ENCODE measurements at regions not wholly inside any gene's neighbourhood (a gene's known extent, or its start where the extent isn't known, plus 50 kb on each side); places are given as distances from the start of the nearest gene placed in this dataset.
"Not testable (repeated sequence)": the region's sequence is repeated elsewhere in the genome, so short reads cannot be mapped to it uniquely, and the experiment has no call there.

GRCh38 chr5:121106721-121107690, 642.9 kb downstream of the PRR16 start:
- H3K9me3 Mint-ChIP-seq; H3K27ac ChIP-seq (ENCODE audit: insufficient read depth, low read length, poor library complexity, severe bottlenecking); H3K4me3 ChIP-seq (ENCODE audit: low read depth, low read length); H3K36me3 Mint-ChIP-seq; ATAC-seq (ENCODE audit: low read depth in 2 of 2); H3K36me3 ChIP-seq (ENCODE audit: control insufficient read depth, insufficient read depth, low read length); DNase-seq; H3K4me1 Mint-ChIP-seq; H3K4me3 Mint-ChIP-seq; H3K27me3 ChIP-seq (ENCODE audit: control insufficient read depth, insufficient read depth, low read length); H3K4me1 ChIP-seq (ENCODE audit: control insufficient read depth, insufficient read depth, low read length, poor library complexity, severe bottlenecking); H3K27me3 Mint-ChIP-seq; H3K27ac Mint-ChIP-seq; H3K9me3 ChIP-seq (ENCODE audit: control insufficient read depth in 2 of 2, low read length in 2 of 2): not testable (repeated sequence)

- DNase-seq (no peak), ATAC-seq (ENCODE audit: low read depth in 2 of 2) (no peak)
- H3K4me1 Mint-ChIP-seq, result no peaks in the 10 kb centered on the region
- Histone ChIP-seq H3K27ac (ENCODE audit: insufficient read depth, low read length, poor library complexity, severe bottlenecking) (no peak overlapping the region), H3K36me3 (ENCODE audit: control insufficient read depth, insufficient read depth, low read length) (no peaks in the 10 kb centered on the region), H3K4me1 (ENCODE audit: control insufficient read depth, insufficient read depth, low read length, poor library complexity, severe bottlenecking) (no peaks in the 10 kb centered on the region), H3K27me3 (ENCODE audit: control insufficient read depth, insufficient read depth, low read length) (no peaks in the 10 kb centered on the region), H3K4me3 (ENCODE audit: low read depth, low read length) (no peak overlapping the region), H3K9me3 (ENCODE audit: control insufficient read depth in 2 of 2, low read length in 2 of 2) (peaks cover 0 to 4% of the 10 kb centered on the region in 2 experiments)
- H3K9me3 Mint-ChIP-seq, result peaks cover 0 to 6% (median under 1%) of the 10 kb centered on the region in 7 donors
- no peaks in the 10 kb centered on the region for H3K27me3 Mint-ChIP-seq
- H3K27ac Mint-ChIP-seq, result no peak overlapping the region
- no peak overlapping the region for H3K4me3 Mint-ChIP-seq
- H3K36me3 Mint-ChIP-seq, result no peaks in the 10 kb centered on the region
Measured at GRCh38 chr5:121108725-121109124, 644.6 kb downstream of the PRR16 start.

GRCh38 chr5:121109817-121110216, 645.7 kb downstream of the PRR16 start:
- Histone ChIP-seq H3K27ac (ENCODE audit: insufficient read depth, low read length, poor library complexity, severe bottlenecking) (no peak overlapping the region), H3K4me3 (ENCODE audit: low read depth, low read length) (no peak overlapping the region), H3K9me3 (ENCODE audit: control insufficient read depth in 2 of 2, low read length in 2 of 2) (peaks cover 0 to 4% of the 10 kb centered on the region in 2 experiments), H3K4me1 (ENCODE audit: control insufficient read depth, insufficient read depth, low read length, poor library complexity, severe bottlenecking) (no peaks in the 10 kb centered on the region), H3K36me3 (ENCODE audit: control insufficient read depth, insufficient read depth, low read length) (no peaks in the 10 kb centered on the region), H3K27me3 (ENCODE audit: control insufficient read depth, insufficient read depth, low read length) (no peaks in the 10 kb centered on the region)
- Mint-ChIP-seq H3K4me1 (no peaks in the 10 kb centered on the region), H3K4me3 (no peak overlapping the region), H3K27ac (no peak overlapping the region), H3K36me3 (no peaks in the 10 kb centered on the region), H3K9me3 (peaks cover 0 to 13% (median 1%) of the 10 kb centered on the region in 7 donors), H3K27me3 (no peaks in the 10 kb centered on the region)
- ATAC-seq (ENCODE audit: low read depth in 2 of 2) (no peak), DNase-seq (no peak)

GRCh38 chr5:121121786-121122185, 657.7 kb downstream of the PRR16 start:
- no peaks in the 10 kb centered on the region for H3K27me3 ChIP-seq (ENCODE audit: control insufficient read depth, insufficient read depth, low read length)
- H3K36me3 Mint-ChIP-seq, result no peaks in the 10 kb centered on the region

GRCh38 chr5:121138495-121138907, 674.4 kb downstream of the PRR16 start:
- Histone ChIP-seq H3K27me3 (ENCODE audit: control insufficient read depth, insufficient read depth, low read length) (no peaks in the 10 kb centered on the region), H3K9me3 (ENCODE audit: control insufficient read depth in 2 of 2, low read length in 2 of 2) (peaks cover 0 to 4% of the 10 kb centered on the region in 2 experiments), H3K27ac (ENCODE audit: insufficient read depth, low read length, poor library complexity, severe bottlenecking) (no peak overlapping the region), H3K36me3 (ENCODE audit: control insufficient read depth, insufficient read depth, low read length) (no peaks in the 10 kb centered on the region), H3K4me1 (ENCODE audit: control insufficient read depth, insufficient read depth, low read length, poor library complexity, severe bottlenecking) (no peaks in the 10 kb centered on the region), H3K4me3 (ENCODE audit: low read depth, low read length) (no peak overlapping the region)
- no peak for DNase-seq
- Mint-ChIP-seq H3K4me1 (no peaks in the 10 kb centered on the region), H3K36me3 (no peaks in the 10 kb centered on the region), H3K9me3 (peaks cover 0 to 13% (median 3%) of the 10 kb centered on the region in 7 donors), H3K4me3 (no peak overlapping the region), H3K27me3 (no peaks in the 10 kb centered on the region), H3K27ac (no peak overlapping the region)
- no peak for ATAC-seq (ENCODE audit: low read depth in 2 of 2)

More at GRCh38 chr5:121121786-121122185, 657.7 kb downstream of the PRR16 start:
- Mint-ChIP-seq H3K27me3 (no peaks in the 10 kb centered on the region), H3K27ac (no peak overlapping the region), H3K4me1 (no peaks in the 10 kb centered on the region), H3K9me3 (peaks cover 0 to 3% (median under 1%) of the 10 kb centered on the region in 7 donors), H3K4me3 (no peak overlapping the region)
- Histone ChIP-seq H3K27ac (ENCODE audit: insufficient read depth, low read length, poor library complexity, severe bottlenecking) (no peak overlapping the region), H3K9me3 (ENCODE audit: control insufficient read depth in 2 of 2, low read length in 2 of 2) (no peaks in the 10 kb centered on the region), H3K36me3 (ENCODE audit: control insufficient read depth, insufficient read depth, low read length) (no peaks in the 10 kb centered on the region), H3K4me3 (ENCODE audit: low read depth, low read length) (no peak overlapping the region), H3K4me1 (ENCODE audit: control insufficient read depth, insufficient read depth, low read length, poor library complexity, severe bottlenecking) (no peaks in the 10 kb centered on the region)
- ATAC-seq (ENCODE audit: low read depth in 2 of 2) (no peak), DNase-seq (no peak)

GRCh38 chr5:121138952-121139351, 674.9 kb downstream of the PRR16 start:
- Histone ChIP-seq H3K27me3 (ENCODE audit: control insufficient read depth, insufficient read depth, low read length) (no peaks in the 10 kb centered on the region), H3K9me3 (ENCODE audit: control insufficient read depth in 2 of 2, low read length in 2 of 2) (peaks cover 0 to 4% of the 10 kb centered on the region in 2 experiments), H3K4me3 (ENCODE audit: low read depth, low read length) (no peak overlapping the region), H3K27ac (ENCODE audit: insufficient read depth, low read length, poor library complexity, severe bottlenecking) (no peak overlapping the region), H3K36me3 (ENCODE audit: control insufficient read depth, insufficient read depth, low read length) (no peaks in the 10 kb centered on the region), H3K4me1 (ENCODE audit: control insufficient read depth, insufficient read depth, low read length, poor library complexity, severe bottlenecking) (no peaks in the 10 kb centered on the region)
- ATAC-seq (ENCODE audit: low read depth in 2 of 2) (no peak), DNase-seq (no peak)
- no peaks in the 10 kb centered on the region for H3K4me1 Mint-ChIP-seq
- H3K27ac Mint-ChIP-seq, result no peak overlapping the region
- no peaks in the 10 kb centered on the region for H3K27me3 Mint-ChIP-seq
- no peaks in the 10 kb centered on the region for H3K36me3 Mint-ChIP-seq
- peaks cover 0 to 17% (median 3%) of the 10 kb centered on the region in 7 donors for H3K9me3 Mint-ChIP-seq
- no peak overlapping the region for H3K4me3 Mint-ChIP-seq

- no peak for DNase-seq
- H3K27me3 Mint-ChIP-seq, result no peaks in the 10 kb centered on the region
- H3K27ac Mint-ChIP-seq, result no peak overlapping the region
- Histone ChIP-seq H3K27me3 (ENCODE audit: control insufficient read depth, insufficient read depth, low read length) (no peaks in the 10 kb centered on the region), H3K9me3 (ENCODE audit: control insufficient read depth in 2 of 2, low read length in 2 of 2) (peaks cover 2 to 4% of the 10 kb centered on the region in 2 experiments), H3K4me1 (ENCODE audit: control insufficient read depth, insufficient read depth, low read length, poor library complexity, severe bottlenecking) (no peaks in the 10 kb centered on the region), H3K36me3 (ENCODE audit: control insufficient read depth, insufficient read depth, low read length) (no peaks in the 10 kb centered on the region), H3K27ac (ENCODE audit: insufficient read depth, low read length, poor library complexity, severe bottlenecking) (no peak overlapping the region), H3K4me3 (ENCODE audit: low read depth, low read length) (no peak overlapping the region)
- no peaks in the 10 kb centered on the region for H3K36me3 Mint-ChIP-seq
- H3K4me1 Mint-ChIP-seq, result no peaks in the 10 kb centered on the region
- no peak for ATAC-seq (ENCODE audit: low read depth in 2 of 2)
- no peak overlapping the region for H3K4me3 Mint-ChIP-seq
- peaks cover 4 to 14% (median 8%) of the 10 kb centered on the region in 7 donors for H3K9me3 Mint-ChIP-seq
Measured at GRCh38 chr5:121144764-121145163, 680.7 kb downstream of the PRR16 start.

- Histone ChIP-seq H3K27me3 (ENCODE audit: control insufficient read depth, insufficient read depth, low read length) (no peaks in the 10 kb centered on the region), H3K36me3 (ENCODE audit: control insufficient read depth, insufficient read depth, low read length) (no peaks in the 10 kb centered on the region), H3K27ac (ENCODE audit: insufficient read depth, low read length, poor library complexity, severe bottlenecking) (no peak overlapping the region), H3K9me3 (ENCODE audit: control insufficient read depth in 2 of 2, low read length in 2 of 2) (no peaks in the 10 kb centered on the region), H3K4me1 (ENCODE audit: control insufficient read depth, insufficient read depth, low read length, poor library complexity, severe bottlenecking) (no peaks in the 10 kb centered on the region), H3K4me3 (ENCODE audit: low read depth, low read length) (no peak overlapping the region)
- ATAC-seq (ENCODE audit: low read depth in 2 of 2) (no peak), DNase-seq (no peak)
- Mint-ChIP-seq H3K4me3 (no peak overlapping the region), H3K9me3 (peaks cover 0 to 13% (median 6%) of the 10 kb centered on the region in 7 donors), H3K36me3 (no peaks in the 10 kb centered on the region), H3K27me3 (no peaks in the 10 kb centered on the region), H3K4me1 (no peaks in the 10 kb centered on the region), H3K27ac (no peak overlapping the region)
Measured at GRCh38 chr5:121151534-121151933, 687.4 kb downstream of the PRR16 start.
